ENCODE measurements at regions not wholly inside any gene's neighbourhood (a gene's known extent, or its start where the extent isn't known, plus 50 kb on each side); places are given as distances from the start of the nearest gene placed in this dataset.

- Histone ChIP-seq H3K36me3 (ENCODE audit: insufficient read depth) (no peaks in the 10 kb centered on the region), H2AFZ (ENCODE audit: low read depth) (no peak overlapping the region), H4K20me1 (ENCODE audit: insufficient read depth) (no peaks in the 10 kb centered on the region), H3K4me1 (ENCODE audit: low read depth, poor library complexity, severe bottlenecking) (peaks cover 21% of the 10 kb centered on the region), H3K27ac (no peak overlapping the region), H3K79me2 (ENCODE audit: insufficient read depth, low read depth) (no peaks in the 10 kb centered on the region), H3K4me2 (no peak overlapping the region), H3K9ac (no peak overlapping the region), H3K4me3 (IDR thresholded peaks at IDR 0.05; ENCODE audit: insufficient read depth, low read depth, low read length) (no peak overlapping the region), H3K27me3 (ENCODE audit: insufficient read depth, low read depth) (no peaks in the 10 kb centered on the region)
- no peak for TF ChIP-seq CTCF (conservative IDR thresholded peaks at IDR 0.05; ENCODE audit: low read depth, low read length)
These were observed 181.3 kb upstream of the DMRT1 start for GRCh38 chr9:660227-660626.

GRCh38 chr9:663541-663940, 178.0 kb upstream of the DMRT1 start:
- Histone ChIP-seq H3K79me2 (ENCODE audit: insufficient read depth, low read depth) (no peaks in the 10 kb centered on the region), H3K4me3 (IDR thresholded peaks at IDR 0.05; ENCODE audit: insufficient read depth, low read depth, low read length) (no peak overlapping the region), H3K36me3 (ENCODE audit: insufficient read depth) (no peaks in the 10 kb centered on the region), H2AFZ (ENCODE audit: low read depth) (no peak overlapping the region), H3K27me3 (ENCODE audit: insufficient read depth, low read depth) (no peaks in the 10 kb centered on the region), H3K4me1 (ENCODE audit: low read depth, poor library complexity, severe bottlenecking) (no peaks in the 10 kb centered on the region), H3K9ac (no peak overlapping the region), H3K4me2 (no peak overlapping the region), H4K20me1 (ENCODE audit: insufficient read depth) (no peaks in the 10 kb centered on the region), H3K27ac (no peak overlapping the region)
- no peak for TF ChIP-seq CTCF (conservative IDR thresholded peaks at IDR 0.05; ENCODE audit: low read depth, low read length)

GRCh38 chr9:665296-665695, 176.2 kb upstream of the DMRT1 start:
- no peak overlapping the region for H3K27ac ChIP-seq
- H4K20me1 ChIP-seq (ENCODE audit: insufficient read depth), result no peaks in the 10 kb centered on the region
- no peaks in the 10 kb centered on the region for H3K27me3 ChIP-seq (ENCODE audit: insufficient read depth, low read depth)
- no peaks in the 10 kb centered on the region for H3K4me1 ChIP-seq (ENCODE audit: low read depth, poor library complexity, severe bottlenecking)
- H2AFZ ChIP-seq (ENCODE audit: low read depth), result no peak overlapping the region
- no peak overlapping the region for H3K4me2 ChIP-seq
- no peak overlapping the region for H3K4me3 ChIP-seq (IDR thresholded peaks at IDR 0.05; ENCODE audit: insufficient read depth, low read depth, low read length)
- no peak overlapping the region for H3K9ac ChIP-seq
- H3K79me2 ChIP-seq (ENCODE audit: insufficient read depth, low read depth), result no peaks in the 10 kb centered on the region
- no peak for TF ChIP-seq CTCF (conservative IDR thresholded peaks at IDR 0.05; ENCODE audit: low read depth, low read length)
- H3K36me3 ChIP-seq (ENCODE audit: insufficient read depth), result no peaks in the 10 kb centered on the region

- Histone ChIP-seq H3K27ac (no peak overlapping the region), H3K27me3 (ENCODE audit: insufficient read depth, low read depth) (no peaks in the 10 kb centered on the region), H3K4me2 (no peak overlapping the region), H3K9ac (no peak overlapping the region), H2AFZ (ENCODE audit: low read depth) (no peak overlapping the region), H3K4me1 (ENCODE audit: low read depth, poor library complexity, severe bottlenecking) (peaks cover 4% of the 10 kb centered on the region), H3K36me3 (ENCODE audit: insufficient read depth) (no peaks in the 10 kb centered on the region), H4K20me1 (ENCODE audit: insufficient read depth) (no peaks in the 10 kb centered on the region), H3K79me2 (ENCODE audit: insufficient read depth, low read depth) (no peaks in the 10 kb centered on the region), H3K4me3 (IDR thresholded peaks at IDR 0.05; ENCODE audit: insufficient read depth, low read depth, low read length) (no peak overlapping the region)
- TF ChIP-seq CTCF (conservative IDR thresholded peaks at IDR 0.05; ENCODE audit: low read depth, low read length), result no peak
These were observed 169.5 kb upstream of the DMRT1 start for GRCh38 chr9:671997-672396.

GRCh38 chr9:672851-673250, 168.6 kb upstream of the DMRT1 start:
- no peak for TF ChIP-seq CTCF (conservative IDR thresholded peaks at IDR 0.05; ENCODE audit: low read depth, low read length)
- H3K79me2 ChIP-seq (ENCODE audit: insufficient read depth, low read depth), result no peaks in the 10 kb centered on the region

More at GRCh38 chr9:672851-673250, 168.6 kb upstream of the DMRT1 start:
- Histone ChIP-seq H3K36me3 (ENCODE audit: insufficient read depth) (no peaks in the 10 kb centered on the region), H4K20me1 (ENCODE audit: insufficient read depth) (no peaks in the 10 kb centered on the region), H3K4me3 (IDR thresholded peaks at IDR 0.05; ENCODE audit: insufficient read depth, low read depth, low read length) (no peak overlapping the region), H2AFZ (ENCODE audit: low read depth) (no peak overlapping the region), H3K27ac (no peak overlapping the region), H3K4me1 (ENCODE audit: low read depth, poor library complexity, severe bottlenecking) (peaks cover 11% of the 10 kb centered on the region), H3K9ac (no peak overlapping the region), H3K27me3 (ENCODE audit: insufficient read depth, low read depth) (no peaks in the 10 kb centered on the region), H3K4me2 (no peak overlapping the region)

All from KMS-11 (cell line).